ENCODE measurements at regions not wholly inside any gene's neighbourhood (a gene's known extent, or its start where the extent isn't known, plus 50 kb on each side); places are given as distances from the start of the nearest gene placed in this dataset. TPM values are rescaled to one million over a fixed set of nuclear protein-coding genes. Genes with fewer than 3 reads are reported as not detected.

DNA sequence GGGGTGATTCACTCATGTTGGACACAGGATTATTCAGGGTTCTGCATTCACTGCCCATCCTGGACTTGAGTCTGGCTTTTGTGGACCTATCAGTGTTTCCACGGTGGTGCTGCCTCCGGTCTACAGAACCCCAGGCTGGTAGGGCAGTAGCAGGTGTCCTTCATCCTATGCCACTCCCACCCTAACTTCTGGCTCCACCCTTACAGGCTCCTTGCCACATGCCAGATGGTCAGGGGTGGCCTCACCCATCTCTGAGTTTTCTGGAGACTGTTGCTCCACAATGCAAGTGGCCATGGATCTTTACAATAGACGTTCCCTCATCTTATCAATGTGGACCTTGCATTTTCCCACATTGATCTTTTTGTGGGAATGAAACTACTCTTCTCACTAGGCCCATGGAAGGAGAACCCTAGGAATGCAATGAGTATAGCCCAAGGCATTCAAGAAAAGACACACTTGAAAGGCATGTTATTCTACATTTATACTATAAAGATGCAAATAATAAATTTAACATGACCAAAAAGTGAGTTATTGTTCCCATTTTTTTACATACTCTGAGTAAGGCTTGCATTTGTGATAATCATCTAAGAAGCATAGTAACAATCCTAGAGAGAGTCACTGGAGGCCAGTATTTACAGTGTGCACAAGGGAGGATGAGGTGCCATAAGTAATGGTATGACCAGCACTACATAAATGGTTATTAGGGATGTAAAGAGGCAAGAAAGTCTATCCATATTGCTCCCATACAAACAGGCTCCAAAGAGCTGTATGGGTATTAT lies 57.4 kb upstream of the ADO start:
- no peaks in the 10 kb centered on the region for H3K4me1 ChIP-seq
- 97 to 99% methylated on average over 3 of the region's 3 CpGs for WGBS, 2 donors
- no peaks in the 10 kb centered on the region for H3K36me3 ChIP-seq
- TF ChIP-seq POLR2A (IDR thresholded peaks at IDR 0.05), result no peak
- TF ChIP-seq, protein P1, sequence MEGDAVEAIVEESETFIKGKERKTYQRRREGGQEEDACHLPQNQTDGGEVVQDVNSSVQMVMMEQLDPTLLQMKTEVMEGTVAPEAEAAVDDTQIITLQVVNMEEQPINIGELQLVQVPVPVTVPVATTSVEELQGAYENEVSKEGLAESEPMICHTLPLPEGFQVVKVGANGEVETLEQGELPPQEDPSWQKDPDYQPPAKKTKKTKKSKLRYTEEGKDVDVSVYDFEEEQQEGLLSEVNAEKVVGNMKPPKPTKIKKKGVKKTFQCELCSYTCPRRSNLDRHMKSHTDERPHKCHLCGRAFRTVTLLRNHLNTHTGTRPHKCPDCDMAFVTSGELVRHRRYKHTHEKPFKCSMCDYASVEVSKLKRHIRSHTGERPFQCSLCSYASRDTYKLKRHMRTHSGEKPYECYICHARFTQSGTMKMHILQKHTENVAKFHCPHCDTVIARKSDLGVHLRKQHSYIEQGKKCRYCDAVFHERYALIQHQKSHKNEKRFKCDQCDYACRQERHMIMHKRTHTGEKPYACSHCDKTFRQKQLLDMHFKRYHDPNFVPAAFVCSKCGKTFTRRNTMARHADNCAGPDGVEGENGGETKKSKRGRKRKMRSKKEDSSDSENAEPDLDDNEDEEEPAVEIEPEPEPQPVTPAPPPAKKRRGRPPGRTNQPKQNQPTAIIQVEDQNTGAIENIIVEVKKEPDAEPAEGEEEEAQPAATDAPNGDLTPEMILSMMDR (IDR thresholded peaks at IDR 0.05), result no peak
- no peak for TF ChIP-seq EP300 (IDR thresholded peaks at IDR 0.05)
- no peak overlapping the region for H3K4me3 ChIP-seq
- H3K27me3 ChIP-seq, result no peaks in the 10 kb centered on the region
- no peaks in the 10 kb centered on the region for H3K9me3 ChIP-seq
- H3K27ac ChIP-seq, result no peak overlapping the region
- DNase-seq (ENCODE audit: low spot score in 2 of 2), result no peak

DNA sequence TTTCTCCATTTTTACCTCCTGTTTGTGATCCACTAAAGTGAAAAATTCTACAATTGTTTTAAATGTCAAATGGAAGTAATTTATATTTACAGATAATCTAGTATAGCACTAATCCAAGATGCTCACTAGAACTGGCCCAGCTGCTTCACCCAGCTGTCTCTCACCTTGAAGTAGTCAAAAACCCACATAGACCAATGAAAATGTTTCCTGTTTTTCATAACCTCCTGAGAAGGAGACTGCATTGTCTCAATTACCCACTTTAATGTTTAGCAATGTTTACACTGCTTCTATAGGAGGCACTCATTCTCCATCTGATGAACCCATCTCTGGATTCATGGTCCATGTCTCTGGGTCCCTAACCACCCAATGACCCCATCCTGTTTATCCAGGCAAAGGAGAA lies 56.1 kb upstream of the ADO start:
- Histone ChIP-seq H3K36me3 (no peaks in the 10 kb centered on the region), H3K4me1 (no peaks in the 10 kb centered on the region), H3K4me3 (no peak overlapping the region), H3K27ac (no peak overlapping the region), H3K9me3 (no peaks in the 10 kb centered on the region), H3K27me3 (no peaks in the 10 kb centered on the region)
- no peak for DNase-seq (ENCODE audit: low spot score in 2 of 2)
- no peak for TF ChIP-seq EP300 (IDR thresholded peaks at IDR 0.05)
- TF ChIP-seq, protein P1 (IDR thresholded peaks at IDR 0.05), result no peak
- no peak for TF ChIP-seq POLR2A (IDR thresholded peaks at IDR 0.05)

DNA sequence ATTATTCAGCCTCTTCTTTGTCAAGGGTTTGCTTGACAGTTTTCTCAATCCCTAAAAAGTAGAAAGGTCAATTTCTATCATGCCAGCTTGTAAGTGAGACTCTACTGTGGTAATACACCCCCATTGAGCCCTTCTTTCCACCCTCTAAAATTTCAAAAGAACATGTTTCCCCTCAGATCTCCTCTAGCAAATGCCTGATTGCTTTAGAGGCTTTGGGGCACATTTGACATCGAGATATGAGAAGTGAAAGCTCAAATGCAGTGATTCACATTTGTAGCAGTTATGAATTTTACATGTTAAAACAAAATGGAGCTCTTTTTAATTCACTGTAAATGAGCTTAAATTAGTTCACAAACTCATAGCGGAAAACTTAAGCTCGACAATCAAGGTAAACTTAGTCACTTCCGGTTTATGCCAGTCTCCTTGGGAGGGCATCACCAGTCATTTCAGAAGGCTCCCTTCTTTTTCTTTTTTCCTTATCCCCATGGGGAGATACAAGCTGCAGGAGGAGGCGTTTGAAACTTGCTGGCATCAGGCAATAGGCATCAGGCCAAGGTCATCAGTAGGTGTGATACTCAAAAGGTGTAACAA lies 55.3 kb upstream of the ADO start:
- WGBS, 2 donors, result 85 to 86% methylated on average over 5 of the region's 5 CpGs
- Histone ChIP-seq H3K36me3 (no peaks in the 10 kb centered on the region), H3K4me3 (no peak overlapping the region)

More for the DNA sequence above, 55.3 kb upstream of the ADO start:
- Histone ChIP-seq H3K27ac (no peak overlapping the region), H3K4me1 (no peaks in the 10 kb centered on the region), H3K9me3 (no peaks in the 10 kb centered on the region), H3K27me3 (no peaks in the 10 kb centered on the region)
- TF ChIP-seq, protein P1 (IDR thresholded peaks at IDR 0.05), result no peak
- TF ChIP-seq EP300 (IDR thresholded peaks at IDR 0.05) (no peak), POLR2A (IDR thresholded peaks at IDR 0.05) (no peak)
- DNase-seq (ENCODE audit: low spot score in 2 of 2), result no peak

Small RNAs in the stretch of these regions (small RNA-seq; reads per million reads assigned to genes)
- gene ALDH7A1P4, result not detected

All from tibial nerve (tissue), 4 donors.